HG03571 (cell line): ENCODE measurements at regions not wholly inside any gene's neighbourhood (a gene's known extent, or its start where the extent isn't known, plus 50 kb on each side); places are given as distances from the start of the nearest gene placed in this dataset.

ENCODE experiments used
- ATAC-seq: cut with Tn5 transposase; IDR thresholded peaks from one replicate; pipeline ENCODE4 v1.9.1; 2021; ENCODE audit not compliant: unreplicated experiment

- no peak for ATAC-seq
Observed at GRCh38 chr9:116002624-116003023, 151.0 kb upstream of the PAPPA start.

GRCh38 chr9:116003397-116003796 lies 150.2 kb upstream of the PAPPA start:
- ATAC-seq = no peak

GRCh38 chr9:116005205-116005604 lies 148.4 kb upstream of the PAPPA start:
- ATAC-seq = no peak

- no peak for ATAC-seq
Observed at GRCh38 chr9:116007824-116008223, 145.8 kb upstream of the PAPPA start.

- ATAC-seq = no peak
Observed at GRCh38 chr9:116008278-116008677, 145.3 kb upstream of the PAPPA start.

- ATAC-seq = no peak
Observed at GRCh38 chr9:116009420-116009819, 144.2 kb upstream of the PAPPA start.

GRCh38 chr9:116015855-116016254 lies 137.7 kb upstream of the PAPPA start:
- no peak for ATAC-seq

- ATAC-seq = no peak
Observed at GRCh38 chr9:116020146-116020545, 133.4 kb upstream of the PAPPA start.

GRCh38 chr9:116020801-116021200 lies 132.8 kb upstream of the PAPPA start:
- ATAC-seq = no peak

GRCh38 chr9:116027096-116027495 lies 126.5 kb upstream of the PAPPA start:
- no peak for ATAC-seq

GRCh38 chr9:116027511-116027910 lies 126.1 kb upstream of the PAPPA start:
- ATAC-seq = no peak

GRCh38 chr9:116027951-116028350 lies 125.6 kb upstream of the PAPPA start:
- no peak for ATAC-seq

- no peak for ATAC-seq
Observed at GRCh38 chr9:116030517-116030916, 123.1 kb upstream of the PAPPA start.

GRCh38 chr9:116032683-116033440 lies 120.7 kb upstream of the PAPPA start:
- ATAC-seq = no peak

GRCh38 chr9:116039312-116039711 lies 114.3 kb upstream of the PAPPA start:
- no peak for ATAC-seq

GRCh38 chr9:116039893-116040292 lies 113.7 kb upstream of the PAPPA start:
- ATAC-seq = no peak

- ATAC-seq = no peak
Observed at GRCh38 chr9:116042321-116042720, 111.3 kb upstream of the PAPPA start.

GRCh38 chr9:116045083-116045482 lies 108.5 kb upstream of the PAPPA start:
- ATAC-seq = no peak

- no peak for ATAC-seq
Observed at GRCh38 chr9:116048081-116048480, 105.5 kb upstream of the PAPPA start.

GRCh38 chr9:116049456-116049855 lies 104.1 kb upstream of the PAPPA start:
- no peak for ATAC-seq

- no peak for ATAC-seq
Observed at GRCh38 chr9:116051528-116051927, 102.1 kb upstream of the PAPPA start.

- ATAC-seq = no peak
Observed at GRCh38 chr9:116055536-116055935, 98.1 kb upstream of the PAPPA start.

- ATAC-seq = no peak
Observed at GRCh38 chr9:116057371-116057770, 96.2 kb upstream of the PAPPA start.
